ENCODE measurements at regions not wholly inside any gene's neighbourhood (a gene's known extent, or its start where the extent isn't known, plus 50 kb on each side); places are given as distances from the start of the nearest gene placed in this dataset.

GRCh38 chrX:2566055-2566454 lies 65.3 kb upstream of the DHRSX start:
- no peak for TF ChIP-seq ARNTL (CRISPR knock-in tag; IDR thresholded peaks at IDR 0.05; ENCODE audit: borderline replicate concordance, low read depth)
- no peak for TF ChIP-seq PATZ1 (CRISPR knock-in tag; IDR thresholded peaks at IDR 0.05; ENCODE audit: borderline replicate concordance)
- TF ChIP-seq CSDC2 (CRISPR knock-in tag; IDR thresholded peaks at IDR 0.05): no peak
- TF ChIP-seq ZFP3 (CRISPR knock-in tag; IDR thresholded peaks at IDR 0.05): no peak
- no peak for TF ChIP-seq ZFP30 (CRISPR knock-in tag; IDR thresholded peaks at IDR 0.05)
- TF ChIP-seq TOX (CRISPR knock-in tag; IDR thresholded peaks at IDR 0.05; ENCODE audit: borderline replicate concordance): no peak
- no peak for TF ChIP-seq TSHZ2 (CRISPR knock-in tag; IDR thresholded peaks at IDR 0.05)
- TF ChIP-seq RARB (CRISPR knock-in tag; IDR thresholded peaks at IDR 0.05): no peak
- no peak for TF ChIP-seq OSR1 (CRISPR knock-in tag; IDR thresholded peaks at IDR 0.05)
- no peak for TF ChIP-seq ZNF8 (CRISPR knock-in tag; IDR thresholded peaks at IDR 0.05)
- TF ChIP-seq ZNF565 (CRISPR knock-in tag; conservative IDR thresholded peaks at IDR 0.05; ENCODE audit: low read depth): no peak
